ENCODE measurements at regions not wholly inside any gene's neighbourhood (a gene's known extent, or its start where the extent isn't known, plus 50 kb on each side); places are given as distances from the start of the nearest gene placed in this dataset.

GRCh38 chr10:111725050-111725449, 458.5 kb downstream of the GPAM start:
- intact Hi-C loops (cut with DNase I; ENCODE audit: low total_unique reads): no loop called here
- H3K4me3 ChIP-seq (ENCODE audit: low read depth, poor library complexity, severe bottlenecking): no peak overlapping the region

GRCh38 chr10:111732166-111732785, 451.3 kb downstream of the GPAM start:
- TF ChIP-seq POLR2A (IDR thresholded peaks at IDR 0.05) (no peak), CTCF (IDR thresholded peaks at IDR 0.05) (no peak)
- no peak for DNase-seq (ENCODE audit: low spot score in 2 of 2)
- intact Hi-C loops (cut with DNase I; ENCODE audit: low total_unique reads): no loop called here
- no peak overlapping the region for H3K4me3 ChIP-seq (ENCODE audit: low read depth, poor library complexity, severe bottlenecking)
- WGBS, 2 donors: 52 to 53% methylated on average over 1 of the region's 1 CpG

More at GRCh38 chr10:111725050-111725449, 458.5 kb downstream of the GPAM start:
- no peak for DNase-seq (ENCODE audit: low spot score in 2 of 2)
- no peak for TF ChIP-seq CTCF (IDR thresholded peaks at IDR 0.05)

- intact Hi-C loops (cut with DNase I; ENCODE audit: low total_unique reads): no loop called here
- 49 to 50% methylated on average over 6 of the region's 6 CpGs for WGBS, 2 donors
- H3K4me3 ChIP-seq (ENCODE audit: low read depth, poor library complexity, severe bottlenecking): no peak overlapping the region
- no peak for DNase-seq (ENCODE audit: low spot score in 2 of 2)
- no peak for TF ChIP-seq CTCF (IDR thresholded peaks at IDR 0.05)
- no peak for TF ChIP-seq POLR2A (IDR thresholded peaks at IDR 0.05)
These were observed 444.3 kb downstream of the GPAM start for GRCh38 chr10:111739125-111739873.

- TF ChIP-seq POLR2A (IDR thresholded peaks at IDR 0.05): no peak
- H3K4me3 ChIP-seq (ENCODE audit: low read depth, poor library complexity, severe bottlenecking): no peak overlapping the region
- intact Hi-C loops (cut with DNase I; ENCODE audit: low total_unique reads): no loop called here
- 76 to 81% methylated on average over 1 of the region's 1 CpG for WGBS, 2 donors
- no peak for DNase-seq (ENCODE audit: low spot score in 2 of 2)
These were observed 443.8 kb downstream of the GPAM start for GRCh38 chr10:111739874-111740139.

GRCh38 chr10:111745982-111746381, 437.6 kb downstream of the GPAM start:
- DNase-seq (ENCODE audit: low spot score in 2 of 2): no peak
- intact Hi-C loops (cut with DNase I; ENCODE audit: low total_unique reads): no loop called here
- TF ChIP-seq CTCF (IDR thresholded peaks at IDR 0.05) (no peak), POLR2A (IDR thresholded peaks at IDR 0.05) (no peak)
- 47 to 93% methylated on average over 2 of the region's 2 CpGs for WGBS, 2 donors
- no peak overlapping the region for H3K4me3 ChIP-seq (ENCODE audit: low read depth, poor library complexity, severe bottlenecking)

- WGBS, 2 donors: 64 to 90% methylated on average over 1 of the region's 1 CpG
- no peak for DNase-seq (ENCODE audit: low spot score in 2 of 2)
- TF ChIP-seq CTCF (IDR thresholded peaks at IDR 0.05): no peak
- H3K4me3 ChIP-seq (ENCODE audit: low read depth, poor library complexity, severe bottlenecking): no peak overlapping the region
- intact Hi-C loops (cut with DNase I; ENCODE audit: low total_unique reads): no loop called here
These were observed 435.8 kb downstream of the GPAM start for GRCh38 chr10:111747751-111748150.

Measured in lower leg skin (tissue), 4 donors.